GM19193 (cell line): ENCODE measurements at regions not wholly inside any gene's neighbourhood (a gene's known extent, or its start where the extent isn't known, plus 50 kb on each side); places are given as distances from the start of the nearest gene placed in this dataset.

Source experiments
- POLR2A ChIP-seq: IDR thresholded peaks from 4 replicates; pipeline ENCODE4 v1.6.1; 2011; ENCODE audit not compliant: insufficient read depth, insufficient read length; ENCODE audit errors: extremely low read depth

GRCh38 chr14:49946320-49947141, 53.6 kb downstream of the ARF6 start:
- no peak for TF ChIP-seq POLR2A

GRCh38 chr14:49947506-49947905, 54.6 kb downstream of the ARF6 start:
- no peak for TF ChIP-seq POLR2A

DNA sequence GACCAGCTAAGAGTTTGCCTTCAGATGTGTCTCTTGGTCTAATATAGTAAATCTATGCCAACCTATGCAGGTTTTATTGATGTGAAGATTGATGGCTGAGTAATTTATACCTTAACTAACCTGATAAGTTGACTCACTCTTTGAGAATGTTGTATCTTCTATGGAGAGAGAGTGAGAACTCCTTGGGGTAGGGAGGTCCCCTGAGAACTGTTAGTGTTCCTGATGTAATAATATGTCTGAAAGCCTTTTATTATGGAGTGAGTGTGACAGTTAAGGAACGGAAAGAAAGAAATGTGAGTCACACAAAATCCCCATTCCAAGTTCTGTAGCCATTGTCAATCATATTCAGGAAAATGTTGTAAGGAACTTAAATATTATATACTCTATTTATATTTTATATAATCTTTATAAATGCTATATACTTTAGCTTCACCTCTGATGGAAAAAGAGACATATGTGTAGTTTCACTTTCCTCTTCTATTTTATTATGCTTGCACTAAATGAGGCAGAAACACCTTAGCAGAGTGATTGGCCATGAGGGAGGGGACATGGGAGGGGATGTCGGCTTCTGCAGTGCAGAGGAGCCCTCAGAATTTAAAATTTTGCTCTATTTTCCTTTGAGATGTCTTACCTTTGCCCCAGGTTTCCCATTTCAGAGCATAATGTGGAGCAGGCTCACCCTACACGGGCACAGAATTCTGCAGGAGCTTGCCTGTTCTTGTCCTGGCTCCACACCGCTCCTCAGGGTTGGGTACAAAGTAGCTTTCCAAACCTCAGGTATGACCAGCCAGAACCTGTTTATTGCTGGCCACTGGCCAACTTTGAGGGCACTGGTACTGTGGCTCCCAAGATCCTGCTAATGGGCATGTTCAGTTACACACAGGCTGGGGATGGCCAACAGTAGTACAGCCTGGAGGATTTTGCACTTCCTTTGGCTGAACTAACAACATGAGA, 57.7 kb downstream of the ARF6 start:
- no peak for TF ChIP-seq POLR2A

DNA sequence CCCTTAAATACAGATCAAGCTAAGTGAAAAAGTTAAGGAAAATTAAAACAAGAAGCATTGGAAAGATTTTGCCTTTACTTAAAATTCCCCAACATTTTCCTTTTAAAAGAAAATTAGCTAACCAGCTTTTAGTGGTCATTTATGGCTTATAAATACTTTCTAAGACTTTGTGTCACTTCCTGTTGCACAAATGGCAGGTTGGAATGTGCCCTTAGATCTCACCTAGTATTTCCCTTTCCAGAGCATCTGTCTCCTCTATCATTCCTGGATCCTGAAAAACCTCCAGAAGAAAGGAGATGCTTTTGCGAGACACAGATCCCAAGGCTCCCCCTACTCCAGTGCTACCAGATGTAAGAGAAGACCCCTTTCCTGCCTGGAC, 58.3 kb downstream of the ARF6 start:
- no peak for TF ChIP-seq POLR2A

DNA sequence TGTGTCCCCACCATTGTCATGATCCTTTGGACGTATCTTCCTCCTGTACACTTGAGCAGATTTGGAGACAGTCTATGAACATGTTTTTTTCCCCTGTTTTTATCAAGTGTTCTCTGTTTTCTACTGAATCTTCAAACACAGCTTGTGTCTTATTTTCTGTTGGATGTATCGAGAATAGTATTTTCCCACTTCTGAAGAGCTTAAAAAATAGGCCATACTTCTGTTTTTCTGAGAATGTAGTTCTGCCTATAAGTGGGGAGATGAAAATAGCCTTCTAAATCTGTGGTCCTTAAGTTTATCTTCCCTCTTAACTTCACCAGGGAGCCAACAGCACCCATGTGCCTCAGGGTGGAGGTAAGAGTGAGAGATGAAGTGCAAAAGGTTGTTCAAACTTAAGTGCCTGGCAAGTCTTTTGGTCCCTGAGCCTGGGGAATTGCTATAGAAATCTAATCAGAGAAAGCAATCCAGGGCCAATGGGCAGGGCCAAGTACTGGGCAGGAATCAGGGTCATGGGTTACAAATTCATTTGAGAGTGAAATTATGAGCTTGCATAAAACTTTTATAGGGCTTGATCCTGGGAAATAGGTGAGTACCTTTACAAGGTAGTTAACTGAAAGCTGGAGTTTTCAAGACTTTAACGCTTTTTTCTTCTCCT, 58.9 kb downstream of the ARF6 start:
- TF ChIP-seq POLR2A, result no peak

GRCh38 chr14:49953196-49953595, 60.3 kb downstream of the ARF6 start:
- no peak for TF ChIP-seq POLR2A

- TF ChIP-seq POLR2A, result no peak
Measured at GRCh38 chr14:49954171-49954631, 61.3 kb downstream of the ARF6 start.

- TF ChIP-seq POLR2A, result no peak
Measured at GRCh38 chr14:49955024-49955423, 62.1 kb downstream of the ARF6 start.

- no peak for TF ChIP-seq POLR2A
Measured at GRCh38 chr14:49957089-49957852, 64.4 kb downstream of the ARF6 start.

GRCh38 chr14:49959822-49960408, 67.0 kb downstream of the ARF6 start:
- no peak for TF ChIP-seq POLR2A

DNA sequence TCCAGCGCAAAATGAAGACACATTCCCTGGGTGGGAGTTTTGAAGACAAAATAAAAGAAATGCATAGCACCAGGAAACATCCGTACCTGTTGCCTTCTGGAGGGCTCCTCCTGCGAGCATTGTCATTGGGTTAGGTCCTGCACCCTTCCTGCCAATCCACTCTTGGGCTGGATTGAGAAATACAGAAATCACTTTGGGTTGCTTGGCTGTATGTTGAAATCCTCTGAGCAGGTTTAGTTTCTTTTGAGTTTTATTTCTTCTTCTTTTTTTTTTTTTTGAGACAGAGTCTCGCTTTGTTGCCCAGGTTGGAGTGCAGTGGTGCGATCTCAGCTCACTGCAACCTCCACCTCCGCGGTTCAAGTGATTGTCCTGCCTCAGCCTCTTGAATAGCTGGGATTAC, 67.6 kb downstream of the ARF6 start:
- TF ChIP-seq POLR2A, result no peak

GRCh38 chr14:49961270-49962222, 68.7 kb downstream of the ARF6 start:
- TF ChIP-seq POLR2A, result no peak

DNA sequence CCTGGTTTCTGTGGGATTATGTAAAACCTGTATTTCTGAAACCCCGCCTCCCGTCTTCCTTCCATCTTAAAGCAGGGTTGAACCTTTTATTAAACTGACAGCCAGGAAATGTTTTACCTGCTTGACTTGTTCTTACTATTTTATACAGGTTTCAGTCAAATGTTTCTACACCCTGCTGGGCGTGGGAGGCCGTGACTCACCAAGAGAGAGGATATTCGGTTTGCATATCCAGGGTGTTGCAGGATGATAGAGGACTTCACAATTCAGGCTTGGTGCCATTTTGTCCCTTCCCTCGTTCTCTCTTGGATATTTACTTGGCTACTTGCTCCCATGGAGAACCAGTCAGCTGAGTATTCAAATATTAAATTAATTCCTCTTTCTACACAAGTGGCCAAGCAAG, 69.7 kb downstream of the ARF6 start:
- TF ChIP-seq POLR2A, result no peak

DNA sequence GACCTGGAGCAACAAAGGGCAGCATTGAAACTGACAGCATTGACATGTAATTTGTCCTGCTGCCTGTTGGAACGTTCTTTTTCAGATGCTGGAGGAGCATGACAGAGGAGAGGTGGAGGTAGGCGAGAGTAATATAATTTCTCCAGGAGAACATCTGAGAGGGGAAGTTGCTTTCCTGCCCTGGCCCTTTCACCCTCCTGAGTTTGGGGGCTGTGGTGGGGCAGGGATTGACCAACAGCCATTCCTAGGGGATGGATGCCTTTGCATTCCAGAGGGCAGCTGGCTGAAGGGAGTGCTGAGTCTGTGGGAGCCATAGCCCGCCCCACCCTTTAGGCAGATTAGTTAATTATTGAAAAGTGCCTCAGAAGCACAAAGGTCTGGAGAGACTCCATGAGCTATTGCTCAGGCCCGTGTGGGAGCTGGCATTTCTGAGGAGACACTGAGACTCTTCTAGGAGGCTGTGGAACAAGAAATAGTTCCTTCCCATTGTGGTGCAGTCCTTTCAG, 73.5 kb downstream of the ARF6 start:
- no peak for TF ChIP-seq POLR2A
